Suprapubic skin (tissue), 3 donors: ENCODE measurements at regions not wholly inside any gene's neighbourhood (a gene's known extent, or its start where the extent isn't known, plus 50 kb on each side); places are given as distances from the start of the nearest gene placed in this dataset.

Experiments
- EP300 ChIP-seq: sonication (generic); formaldehyde crosslinking; IDR thresholded peaks from one replicate; pipeline ENCODE4 v1.6.1; 2017; ENCODE audit warnings: antibody characterized with exemption
- POLR2A ChIP-seq, 2 donors: fragments of 450-650 bp; IDR thresholded peaks; one replicate each; pipeline ENCODE4 v1.6.1; 2017; ENCODE audit warnings: antibody characterized with exemption in 2 of 2, mild to moderate bottlenecking in 2 of 2, moderate library complexity in 2 of 2
- TF ChIP-seq, protein P1 (sequence below), 2 donors: fragments of 200-600 bp in 1 of 2; fragments of 450-650 bp in 1 of 2; sonication (generic) in 1 of 2; IDR thresholded peaks; one replicate each; pipeline ENCODE4 v1.5.1; 2016 to 2019; ENCODE audit warnings: antibody characterized with exemption in 2 of 2, mild to moderate bottlenecking in 1 of 2, moderate library complexity in 1 of 2

DNA sequence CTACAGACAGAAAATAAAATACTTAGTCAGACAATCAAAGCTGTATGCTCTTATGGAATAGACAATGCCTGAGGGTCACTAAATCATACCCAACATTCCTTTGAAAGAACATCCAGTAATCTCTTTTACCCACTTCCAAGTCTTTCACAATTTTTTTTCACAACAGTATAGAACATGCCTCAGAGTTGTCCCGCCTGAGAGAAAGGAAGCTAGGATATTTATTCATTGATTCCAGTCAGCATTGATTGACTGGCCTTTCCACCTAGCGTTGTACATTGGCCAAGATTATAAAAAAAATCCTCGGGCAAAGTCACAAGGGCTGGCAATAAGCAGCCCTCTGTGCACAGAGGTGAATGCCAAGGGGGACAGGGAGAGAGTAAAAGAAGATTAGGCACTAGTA is 318.1 kb upstream of the PIK3R1 start:
- TF ChIP-seq POLR2A (IDR thresholded peaks at IDR 0.05) (no peak), EP300 (no peak)
- TF ChIP-seq, protein P1, sequence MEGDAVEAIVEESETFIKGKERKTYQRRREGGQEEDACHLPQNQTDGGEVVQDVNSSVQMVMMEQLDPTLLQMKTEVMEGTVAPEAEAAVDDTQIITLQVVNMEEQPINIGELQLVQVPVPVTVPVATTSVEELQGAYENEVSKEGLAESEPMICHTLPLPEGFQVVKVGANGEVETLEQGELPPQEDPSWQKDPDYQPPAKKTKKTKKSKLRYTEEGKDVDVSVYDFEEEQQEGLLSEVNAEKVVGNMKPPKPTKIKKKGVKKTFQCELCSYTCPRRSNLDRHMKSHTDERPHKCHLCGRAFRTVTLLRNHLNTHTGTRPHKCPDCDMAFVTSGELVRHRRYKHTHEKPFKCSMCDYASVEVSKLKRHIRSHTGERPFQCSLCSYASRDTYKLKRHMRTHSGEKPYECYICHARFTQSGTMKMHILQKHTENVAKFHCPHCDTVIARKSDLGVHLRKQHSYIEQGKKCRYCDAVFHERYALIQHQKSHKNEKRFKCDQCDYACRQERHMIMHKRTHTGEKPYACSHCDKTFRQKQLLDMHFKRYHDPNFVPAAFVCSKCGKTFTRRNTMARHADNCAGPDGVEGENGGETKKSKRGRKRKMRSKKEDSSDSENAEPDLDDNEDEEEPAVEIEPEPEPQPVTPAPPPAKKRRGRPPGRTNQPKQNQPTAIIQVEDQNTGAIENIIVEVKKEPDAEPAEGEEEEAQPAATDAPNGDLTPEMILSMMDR (IDR thresholded peaks at IDR 0.05): no peak
